GM18508 (cell line): ENCODE measurements at regions not wholly inside any gene's neighbourhood (a gene's known extent, or its start where the extent isn't known, plus 50 kb on each side); places are given as distances from the start of the nearest gene placed in this dataset.
"Not testable (repeated sequence)": the region's sequence is repeated elsewhere in the genome, so short reads cannot be mapped to it uniquely, and the experiment has no call there.

Experiments used
- ATAC-seq: cut with Tn5 transposase; IDR thresholded peaks from one replicate; pipeline ENCODE4 v1.9.1; 2021; ENCODE audit warnings: moderate number of reproducible peaks; ENCODE audit not compliant: insufficient read depth, unreplicated experiment

GRCh38 chr18:1388468-1388867 lies 483.8 kb downstream of the ADCYAP1 start:
- ATAC-seq: not testable (repeated sequence)

DNA sequence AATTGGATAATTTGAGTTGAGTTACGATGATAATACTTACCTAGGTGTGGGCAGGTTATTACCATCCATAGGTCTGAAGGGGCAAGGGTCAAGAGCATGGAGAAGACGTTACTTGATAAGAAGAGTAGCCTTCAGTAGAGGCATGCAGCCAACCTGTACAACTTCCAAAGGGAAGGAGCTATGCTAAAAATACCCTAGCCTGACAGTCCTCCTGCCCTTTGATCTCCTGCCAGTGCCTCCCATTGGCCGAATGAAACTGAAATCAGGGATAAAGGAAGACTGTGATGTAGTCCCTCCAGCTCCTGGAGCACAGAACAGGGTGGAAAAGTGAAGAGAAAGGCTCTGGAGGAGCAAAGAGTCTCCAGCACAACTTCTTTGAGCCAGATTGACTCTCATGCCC lies 487.4 kb downstream of the ADCYAP1 start:
- no peak for ATAC-seq

GRCh38 chr18:1392865-1393734 lies 488.4 kb downstream of the ADCYAP1 start:
- ATAC-seq: no peak

DNA sequence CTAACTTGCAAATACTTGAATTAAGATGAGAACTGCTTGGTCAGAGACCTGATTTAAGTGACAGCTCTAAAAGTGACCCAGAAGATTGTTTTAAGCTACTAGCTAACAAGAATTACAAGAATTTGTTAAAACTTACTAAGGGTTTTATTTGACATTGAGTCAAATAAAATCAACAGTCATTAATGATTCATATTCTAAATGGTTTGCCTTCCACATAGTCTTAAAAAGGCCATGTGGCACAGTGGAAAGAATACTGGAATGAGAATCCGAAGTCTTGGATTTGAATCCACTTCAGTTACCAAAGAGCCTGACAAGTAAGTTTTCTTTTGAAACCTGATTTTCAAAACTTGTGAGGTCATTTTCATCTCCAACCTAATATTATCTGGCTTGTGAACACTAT lies 489.3 kb downstream of the ADCYAP1 start:
- ATAC-seq: no peak

GRCh38 chr18:1394426-1394825 lies 489.8 kb downstream of the ADCYAP1 start:
- ATAC-seq: no peak

- no peak for ATAC-seq
Measured at GRCh38 chr18:1394966-1395365, 490.3 kb downstream of the ADCYAP1 start.

GRCh38 chr18:1408376-1408775 lies 503.7 kb downstream of the ADCYAP1 start:
- ATAC-seq: no peak

- no peak for ATAC-seq
Measured at GRCh38 chr18:1412655-1413322, 508.1 kb downstream of the ADCYAP1 start.

DNA sequence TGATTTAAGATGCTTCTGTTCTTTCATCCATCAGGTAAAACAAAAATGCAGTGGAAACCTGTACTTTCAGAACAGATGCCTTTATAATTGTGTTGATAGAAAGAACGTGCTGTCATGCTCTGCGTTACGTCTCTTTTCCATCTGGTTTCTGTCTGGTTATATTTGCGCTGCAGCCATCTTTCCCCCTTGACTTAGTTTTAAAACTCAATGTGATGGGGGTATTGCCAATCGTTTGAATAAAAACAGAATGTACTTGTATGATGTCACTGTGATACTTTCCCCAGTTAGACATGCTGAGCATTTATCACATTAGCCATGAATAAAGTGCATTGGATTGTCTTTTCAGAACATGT lies 508.6 kb downstream of the ADCYAP1 start:
- no peak for ATAC-seq

DNA sequence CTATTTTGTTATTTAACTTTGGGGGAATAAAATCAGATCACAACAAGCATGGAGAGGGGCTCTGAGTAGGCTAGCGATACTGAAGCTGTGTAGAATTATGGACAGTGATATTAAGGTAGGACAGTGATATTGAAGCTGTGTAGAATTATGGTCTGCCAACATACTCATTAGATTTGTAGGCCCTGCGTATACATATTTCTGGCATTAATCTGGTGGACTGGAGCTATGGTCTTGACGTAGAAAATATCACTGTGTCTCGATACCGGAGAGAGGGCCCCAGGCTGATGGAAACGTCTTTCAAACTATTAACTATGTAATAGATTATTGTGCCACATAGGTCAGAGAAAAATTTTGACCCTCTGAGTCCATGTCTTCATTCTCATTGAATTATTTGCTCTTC lies 511.4 kb downstream of the ADCYAP1 start:
- no peak for ATAC-seq

DNA sequence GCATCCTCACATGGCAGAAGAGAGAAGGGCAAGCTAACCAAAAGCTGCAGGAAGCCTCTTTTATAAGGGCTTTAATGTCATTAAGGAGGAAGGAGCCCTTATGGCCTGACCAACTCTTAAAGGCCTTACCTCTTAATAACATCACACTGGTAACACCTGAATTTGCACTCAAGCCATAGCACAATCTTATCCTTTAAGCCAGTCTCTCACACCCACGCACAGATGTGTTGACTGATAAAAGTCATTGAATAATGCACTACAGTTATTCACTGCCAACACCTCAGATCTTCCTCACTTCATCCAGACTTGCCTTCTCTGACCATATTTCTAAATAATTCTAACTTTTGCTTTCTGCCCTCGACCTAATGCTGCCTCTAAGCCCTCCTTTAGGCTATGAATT lies 516.8 kb downstream of the ADCYAP1 start:
- no peak for ATAC-seq

GRCh38 chr18:1422634-1423033 lies 518.0 kb downstream of the ADCYAP1 start:
- no peak for ATAC-seq

DNA sequence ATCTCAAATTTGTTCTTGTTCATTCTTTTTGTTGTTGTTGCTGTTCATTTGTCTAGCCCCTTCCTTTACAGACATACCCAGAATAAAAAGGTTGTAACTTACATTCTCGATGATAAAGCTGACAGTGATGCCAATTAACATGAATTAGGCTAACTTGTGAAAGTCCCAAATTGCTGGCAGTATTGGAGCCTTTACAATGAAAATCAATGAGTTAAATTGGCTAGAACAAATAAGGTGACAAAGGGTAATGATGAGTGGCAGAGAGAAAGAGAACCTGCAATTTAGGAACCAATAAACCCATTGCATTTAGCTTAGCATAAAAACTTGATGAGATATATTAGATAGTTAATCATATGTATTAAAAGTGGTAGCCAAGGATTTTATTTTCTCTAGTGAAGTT lies 521.0 kb downstream of the ADCYAP1 start:
- no peak for ATAC-seq

GRCh38 chr18:1435487-1435886 lies 530.8 kb downstream of the ADCYAP1 start:
- no peak for ATAC-seq

- ATAC-seq: no peak
Measured at GRCh38 chr18:1436199-1436598, 531.5 kb downstream of the ADCYAP1 start.

DNA sequence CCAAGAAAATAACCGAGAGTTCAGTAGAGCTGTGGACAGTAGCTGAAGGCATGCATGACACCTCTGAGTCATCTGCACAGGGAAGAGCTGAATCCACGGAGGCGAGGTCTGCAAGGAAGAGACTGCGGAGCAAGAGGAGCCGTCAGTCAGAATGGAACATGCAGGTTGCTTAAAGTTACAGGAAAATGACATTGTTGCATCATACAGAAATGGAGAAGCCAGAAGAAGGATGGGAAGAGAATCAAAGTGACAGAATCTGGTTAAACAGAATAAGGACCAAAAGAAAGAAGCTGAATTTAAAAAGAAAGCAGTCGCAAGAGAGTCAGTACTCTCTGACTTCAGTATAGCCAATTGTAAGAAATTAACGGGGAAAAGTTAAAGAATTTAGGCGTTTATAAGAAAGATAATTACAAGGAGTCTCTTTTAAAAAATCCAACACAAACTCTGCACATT lies 533.8 kb downstream of the ADCYAP1 start:
- no peak for ATAC-seq

DNA sequence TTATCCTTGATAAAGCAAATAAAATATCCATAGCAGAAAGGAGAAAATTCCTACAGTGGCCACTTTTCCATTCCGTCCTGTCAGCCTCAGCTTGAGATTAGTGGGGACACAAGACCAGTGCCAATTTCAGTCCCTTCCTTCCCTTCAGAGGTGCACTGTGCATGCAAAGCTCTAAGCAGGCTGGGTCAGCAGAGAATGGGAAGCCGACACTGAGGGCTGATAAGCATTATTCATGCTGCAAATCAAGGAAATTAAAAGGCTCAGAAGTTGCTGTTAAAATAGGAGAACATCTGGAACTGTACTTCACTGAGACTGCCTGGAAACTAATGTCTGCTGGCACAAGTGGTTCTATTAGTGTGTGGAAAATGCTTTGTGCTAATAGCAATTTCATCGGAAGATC lies 534.3 kb downstream of the ADCYAP1 start:
- ATAC-seq: no peak

- ATAC-seq: not testable (repeated sequence)
Measured at GRCh38 chr18:1444062-1444461, 539.4 kb downstream of the ADCYAP1 start.

- ATAC-seq: no peak
Measured at GRCh38 chr18:1446765-1447164, 542.1 kb downstream of the ADCYAP1 start.

- ATAC-seq: no peak
Measured at GRCh38 chr18:1452821-1453220, 548.1 kb downstream of the ADCYAP1 start.

GRCh38 chr18:1455605-1456004 lies 550.9 kb downstream of the ADCYAP1 start:
- no peak for ATAC-seq

GRCh38 chr18:1458547-1458946 lies 553.9 kb downstream of the ADCYAP1 start:
- no peak for ATAC-seq
